HuH-7 (cell line): ENCODE measurements at regions not wholly inside any gene's neighbourhood (a gene's known extent, or its start where the extent isn't known, plus 50 kb on each side); places are given as distances from the start of the nearest gene placed in this dataset.
"Not testable (repeated sequence)": the region's sequence is repeated elsewhere in the genome, so short reads cannot be mapped to it uniquely, and the experiment has no call there.

Experiments
- DNase-seq: peaks from one replicate; pipeline ENCODE4 v3.0.0; 2011; ENCODE audit warnings: low spot score

GRCh38 chr20:19114410-19114809 lies 98.0 kb upstream of the SLC24A3 start:
- no peak for DNase-seq

GRCh38 chr20:19115581-19115980 lies 96.9 kb upstream of the SLC24A3 start:
- DNase-seq, result no peak

- DNase-seq, result no peak
These were observed 92.4 kb upstream of the SLC24A3 start for GRCh38 chr20:19120011-19120410.

GRCh38 chr20:19120569-19120968 lies 91.9 kb upstream of the SLC24A3 start:
- no peak for DNase-seq

GRCh38 chr20:19121463-19121862 lies 91.0 kb upstream of the SLC24A3 start:
- DNase-seq, result no peak

GRCh38 chr20:19121916-19122315 lies 90.5 kb upstream of the SLC24A3 start:
- no peak for DNase-seq

- DNase-seq, result no peak
These were observed 90.0 kb upstream of the SLC24A3 start for GRCh38 chr20:19122395-19122794.

- no peak for DNase-seq
These were observed 86.9 kb upstream of the SLC24A3 start for GRCh38 chr20:19125508-19125907.

GRCh38 chr20:19129306-19129705 lies 83.1 kb upstream of the SLC24A3 start:
- no peak for DNase-seq

- DNase-seq, result no peak
These were observed 82.3 kb upstream of the SLC24A3 start for GRCh38 chr20:19129976-19130612.

- DNase-seq, result no peak
These were observed 81.8 kb upstream of the SLC24A3 start for GRCh38 chr20:19130613-19130984.

- DNase-seq, result no peak
These were observed 74.8 kb upstream of the SLC24A3 start for GRCh38 chr20:19137641-19138040.

- DNase-seq, result no peak
These were observed 73.7 kb upstream of the SLC24A3 start for GRCh38 chr20:19138758-19139157.

GRCh38 chr20:19139584-19139983 lies 72.9 kb upstream of the SLC24A3 start:
- not testable (repeated sequence) for DNase-seq

GRCh38 chr20:19141998-19142397 lies 70.4 kb upstream of the SLC24A3 start:
- no peak for DNase-seq

GRCh38 chr20:19143890-19144289 lies 68.6 kb upstream of the SLC24A3 start:
- DNase-seq, result no peak

GRCh38 chr20:19161336-19161735 lies 51.1 kb upstream of the SLC24A3 start:
- no peak for DNase-seq
